GM19035 (cell line): ENCODE measurements at regions not wholly inside any gene's neighbourhood (a gene's known extent, or its start where the extent isn't known, plus 50 kb on each side); places are given as distances from the start of the nearest gene placed in this dataset.

Experiments
- ATAC-seq: cut with Tn5 transposase; IDR thresholded peaks from one replicate; pipeline ENCODE4 v1.9.1; 2021; ENCODE audit not compliant: unreplicated experiment

DNA sequence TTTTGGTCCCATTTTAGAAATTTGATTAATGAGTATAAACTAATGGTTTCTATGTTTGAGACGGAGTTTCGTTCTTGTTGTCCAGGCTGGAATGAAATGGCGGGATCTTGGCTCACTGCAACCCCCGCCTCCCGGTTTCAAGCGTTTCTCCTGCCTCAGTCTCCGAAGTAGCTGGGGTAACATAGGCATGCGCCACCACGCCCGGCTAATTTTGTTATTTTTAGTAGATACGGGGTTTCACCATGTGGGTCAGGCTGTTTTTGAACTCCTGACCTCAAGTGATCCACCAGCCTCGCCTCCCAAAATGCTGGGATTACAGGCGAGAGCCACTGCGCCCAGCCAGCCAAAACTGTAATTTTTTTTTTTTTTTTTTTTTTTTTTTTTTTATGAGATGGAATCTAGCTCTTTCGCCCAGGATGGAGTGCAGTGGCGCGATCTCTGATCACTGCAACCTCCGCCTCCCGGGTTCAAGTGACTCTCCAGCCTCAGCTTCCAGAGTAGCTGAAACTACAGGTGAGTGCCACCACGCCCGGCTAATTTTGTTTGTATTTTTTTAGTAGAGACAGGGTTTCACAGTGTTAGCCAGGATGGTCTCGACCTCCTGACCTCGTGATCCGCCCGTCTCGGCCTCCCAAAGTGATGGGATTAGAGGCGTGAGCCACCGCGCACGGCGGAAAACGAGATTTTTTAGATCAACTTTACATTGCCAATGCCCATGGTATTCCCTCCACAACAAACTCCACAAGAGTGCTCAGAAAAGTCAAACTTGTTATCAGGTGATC, 127.8 kb downstream of the HFE start:
- ATAC-seq, result no peak

DNA sequence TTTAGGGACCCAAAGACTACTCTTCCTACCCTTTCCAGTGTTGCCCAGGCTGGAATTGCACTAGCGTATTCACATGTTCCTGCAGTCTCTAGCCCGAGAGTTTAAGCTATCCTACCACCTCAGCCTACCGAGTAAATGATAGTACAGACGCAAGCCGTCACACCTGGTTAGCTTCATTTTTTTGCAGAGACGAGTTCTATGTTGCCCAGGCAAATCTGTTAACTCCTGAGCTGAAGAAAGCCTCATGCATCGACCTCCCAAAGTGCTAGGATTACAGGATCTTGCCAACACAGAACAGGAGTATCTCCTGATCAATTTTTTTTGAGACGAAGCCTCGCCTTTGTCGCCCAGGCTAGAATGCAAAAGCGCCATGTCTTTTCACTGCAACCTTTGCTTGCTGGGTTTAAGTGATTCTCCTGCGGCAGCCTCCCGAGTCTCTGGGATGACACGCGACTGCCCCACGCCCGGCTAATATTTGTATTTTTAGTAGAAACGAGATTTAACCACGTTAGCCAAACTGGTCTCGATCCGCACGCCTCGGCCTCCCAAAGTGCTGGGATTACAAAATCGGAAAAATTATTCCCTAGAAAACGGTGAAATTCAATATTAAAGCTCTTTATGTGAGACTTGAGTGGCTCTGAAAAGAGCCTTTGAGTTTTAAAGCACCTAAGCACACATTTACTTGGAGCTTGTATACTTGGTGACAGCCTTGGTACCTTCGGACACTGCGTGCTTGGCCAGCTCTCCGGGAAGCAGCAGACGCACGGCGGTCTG, 128.5 kb downstream of the HFE start:
- ATAC-seq, result peak; percentile 29

DNA sequence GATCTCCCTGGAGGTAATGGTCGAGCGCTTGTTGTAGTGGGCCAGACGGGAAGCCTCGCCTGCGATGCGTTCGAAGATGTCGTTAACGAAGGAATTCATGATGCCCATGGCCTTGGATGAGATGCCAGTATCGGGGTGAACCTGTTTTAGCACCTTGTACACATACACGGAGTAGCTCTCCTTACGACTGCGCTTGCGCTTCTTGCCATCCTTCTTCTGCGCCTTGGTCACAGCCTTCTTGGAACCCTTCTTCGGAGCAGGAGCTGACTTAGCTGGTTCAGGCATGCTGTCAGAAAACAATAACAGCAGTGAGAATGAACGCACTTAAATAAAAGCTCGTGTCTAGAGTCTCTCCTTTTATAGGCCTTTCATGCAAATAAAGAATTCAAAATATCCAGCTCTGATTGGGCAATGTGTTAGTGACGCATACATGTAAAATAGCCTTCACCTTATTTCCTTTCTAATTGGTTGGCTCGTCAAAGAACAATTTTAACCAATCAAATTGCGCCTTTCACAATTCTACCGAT, 129.2 kb downstream of the HFE start:
- ATAC-seq, result peak; percentile 74

DNA sequence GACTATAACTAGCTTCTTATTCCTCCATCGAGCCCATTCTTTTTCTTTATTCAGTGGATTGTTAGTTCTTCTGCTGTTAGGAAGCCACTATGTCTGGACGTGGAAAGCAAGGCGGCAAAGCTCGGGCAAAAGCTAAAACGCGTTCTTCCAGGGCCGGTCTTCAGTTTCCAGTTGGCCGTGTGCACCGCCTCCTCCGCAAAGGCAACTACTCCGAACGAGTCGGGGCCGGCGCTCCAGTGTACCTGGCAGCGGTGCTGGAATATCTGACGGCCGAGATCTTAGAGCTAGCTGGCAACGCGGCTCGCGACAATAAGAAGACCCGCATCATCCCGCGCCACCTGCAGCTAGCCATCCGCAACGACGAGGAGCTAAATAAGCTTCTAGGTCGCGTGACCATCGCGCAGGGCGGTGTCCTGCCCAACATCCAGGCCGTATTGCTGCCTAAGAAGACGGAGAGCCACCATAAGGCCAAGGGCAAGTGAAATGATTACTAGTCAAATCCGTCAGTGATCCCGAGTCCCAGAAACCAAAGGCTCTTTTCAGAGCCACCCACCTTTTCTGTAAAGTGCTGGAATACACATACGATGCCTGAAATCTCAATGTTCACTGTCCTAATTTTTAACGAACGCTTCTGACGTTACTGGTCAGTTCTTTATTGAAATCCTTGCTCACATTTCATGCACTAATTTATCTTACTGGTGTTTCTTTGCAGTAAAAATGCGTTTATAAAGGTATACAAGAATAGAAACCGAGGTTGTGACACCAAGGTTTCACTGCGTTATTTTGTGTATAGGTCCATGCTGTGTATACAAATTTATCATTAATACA, 129.9 kb downstream of the HFE start:
- no peak for ATAC-seq

DNA sequence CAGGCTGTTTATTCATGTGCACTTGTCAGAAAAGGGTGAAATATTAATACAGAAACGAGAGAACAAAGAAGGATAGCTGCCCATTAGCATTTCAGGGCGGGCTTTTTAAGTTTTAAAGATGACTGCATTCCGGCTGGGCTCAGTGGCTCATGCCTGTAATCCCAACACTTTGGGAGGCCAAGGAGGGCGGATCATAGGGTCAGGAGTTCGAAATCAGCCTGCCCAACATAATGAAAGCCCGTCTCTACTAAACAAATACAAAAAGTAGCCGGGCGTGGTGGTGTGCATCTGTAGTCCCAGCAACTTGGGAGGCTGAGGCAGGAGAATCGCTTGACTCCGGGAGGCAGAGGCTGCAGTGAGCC, 130.5 kb downstream of the HFE start:
- no peak for ATAC-seq

DNA sequence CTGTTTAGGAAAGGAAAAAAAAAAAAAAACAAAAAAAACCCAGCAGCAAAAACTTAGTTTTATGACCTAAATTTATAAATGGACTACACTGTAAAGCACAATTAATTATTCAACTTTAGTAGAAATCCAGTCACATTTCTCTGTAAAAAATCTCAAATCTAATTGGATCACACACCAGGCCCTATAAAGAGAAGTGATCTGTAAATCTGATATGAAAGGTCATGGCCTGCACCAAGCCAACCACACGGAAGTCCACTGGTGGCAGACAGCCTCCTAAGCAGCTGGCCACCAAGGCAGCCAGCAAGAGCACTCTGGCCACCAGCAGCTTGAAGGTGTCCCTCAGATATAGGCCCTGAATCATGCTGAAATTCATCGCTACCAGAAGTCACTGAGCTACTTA, 131.6 kb downstream of the HFE start:
- no peak for ATAC-seq

DNA sequence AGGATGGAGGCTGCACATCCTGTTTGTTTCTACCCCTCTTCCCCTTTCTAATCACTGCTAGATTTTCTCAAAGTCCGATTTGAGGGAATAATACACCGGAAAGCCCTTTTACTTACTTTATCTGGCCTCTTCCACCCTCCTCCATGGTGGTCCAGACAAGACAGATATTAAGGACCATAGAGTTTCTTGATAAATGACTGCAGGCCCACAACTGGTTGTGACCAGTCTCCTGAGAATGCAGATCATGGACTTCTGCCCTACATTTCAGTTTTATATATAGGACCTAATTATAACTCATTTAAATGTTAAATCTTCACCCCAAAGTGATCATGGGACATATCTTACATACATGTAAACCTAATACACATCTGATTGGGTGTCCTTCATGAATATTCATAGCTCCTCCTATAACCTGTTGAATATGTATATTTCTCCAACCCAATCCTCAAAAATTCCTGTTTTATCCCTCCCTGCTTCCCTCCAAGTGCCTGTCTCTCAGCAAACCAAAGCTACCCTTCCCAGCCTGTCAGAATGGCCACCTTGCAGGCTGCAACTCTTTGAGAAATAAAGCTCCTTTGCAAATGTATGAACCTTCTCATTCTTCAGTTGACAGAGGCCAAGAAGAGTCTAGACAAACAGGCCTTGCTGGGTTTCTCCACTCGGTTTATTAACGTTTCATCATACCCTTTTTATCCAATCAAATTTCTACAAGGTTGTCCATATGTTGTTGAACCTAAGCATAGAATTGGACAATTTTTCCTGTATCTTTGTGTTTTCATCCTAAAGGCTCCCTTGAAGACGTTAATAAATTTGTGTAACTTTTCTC, 133.1 kb downstream of the HFE start:
- ATAC-seq, result no peak

DNA sequence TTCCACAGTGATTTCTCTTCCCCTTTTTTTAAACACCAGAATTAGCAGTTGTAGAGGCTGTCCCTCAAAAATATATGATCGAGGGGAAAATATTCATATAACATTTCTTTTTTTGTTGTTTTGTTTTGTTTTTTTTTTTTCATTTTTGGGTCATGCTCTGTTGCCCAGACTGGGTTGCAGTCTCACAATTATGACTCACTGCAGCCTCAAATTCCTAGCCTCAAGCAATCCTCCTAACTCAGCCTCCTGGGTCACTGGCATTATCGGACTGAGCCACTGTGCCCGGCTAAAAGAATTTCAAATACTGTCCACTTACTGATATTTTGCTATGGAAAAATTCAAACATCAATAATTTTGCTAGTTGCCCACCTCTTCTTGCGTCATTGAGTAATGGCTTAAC, 134.0 kb downstream of the HFE start:
- ATAC-seq, result no peak

DNA sequence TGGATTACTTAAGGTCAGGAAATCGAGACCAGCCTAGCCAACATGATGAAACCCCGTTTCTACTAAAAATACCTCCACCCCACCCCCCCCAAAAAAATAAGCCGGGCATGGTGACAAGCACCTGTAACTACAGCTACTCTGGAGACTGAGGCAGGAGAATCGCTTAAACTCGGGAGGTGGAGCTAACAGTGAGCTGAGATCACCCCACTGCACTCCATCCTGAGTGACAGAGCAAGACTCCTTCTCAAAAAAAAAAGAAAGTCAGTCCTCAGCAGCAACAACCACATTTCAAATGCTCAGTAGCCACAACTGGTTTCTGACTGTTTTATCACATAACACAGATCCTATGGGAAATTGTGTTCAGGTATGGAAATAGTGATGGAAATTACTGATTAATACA, 135.3 kb downstream of the HFE start:
- ATAC-seq, result no peak

DNA sequence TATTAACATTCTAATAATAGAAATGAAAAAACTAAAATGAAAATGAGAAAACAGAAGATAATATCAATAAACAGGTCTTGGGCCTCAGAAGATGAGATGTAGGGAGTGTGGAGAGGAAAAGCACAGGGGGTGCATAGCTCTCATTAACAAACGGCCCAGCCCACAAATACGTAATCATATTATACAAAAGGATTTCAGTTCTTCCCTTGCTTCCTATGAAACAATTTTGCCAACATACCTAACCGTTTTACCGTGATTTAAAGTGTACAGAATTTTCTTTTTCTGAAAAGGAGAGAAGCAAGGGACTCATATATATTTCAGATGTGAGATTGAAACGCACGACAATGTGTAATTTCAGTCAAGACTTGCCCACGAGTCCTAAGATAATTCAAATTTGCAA, 136.0 kb downstream of the HFE start:
- ATAC-seq, result peak; percentile 13

DNA sequence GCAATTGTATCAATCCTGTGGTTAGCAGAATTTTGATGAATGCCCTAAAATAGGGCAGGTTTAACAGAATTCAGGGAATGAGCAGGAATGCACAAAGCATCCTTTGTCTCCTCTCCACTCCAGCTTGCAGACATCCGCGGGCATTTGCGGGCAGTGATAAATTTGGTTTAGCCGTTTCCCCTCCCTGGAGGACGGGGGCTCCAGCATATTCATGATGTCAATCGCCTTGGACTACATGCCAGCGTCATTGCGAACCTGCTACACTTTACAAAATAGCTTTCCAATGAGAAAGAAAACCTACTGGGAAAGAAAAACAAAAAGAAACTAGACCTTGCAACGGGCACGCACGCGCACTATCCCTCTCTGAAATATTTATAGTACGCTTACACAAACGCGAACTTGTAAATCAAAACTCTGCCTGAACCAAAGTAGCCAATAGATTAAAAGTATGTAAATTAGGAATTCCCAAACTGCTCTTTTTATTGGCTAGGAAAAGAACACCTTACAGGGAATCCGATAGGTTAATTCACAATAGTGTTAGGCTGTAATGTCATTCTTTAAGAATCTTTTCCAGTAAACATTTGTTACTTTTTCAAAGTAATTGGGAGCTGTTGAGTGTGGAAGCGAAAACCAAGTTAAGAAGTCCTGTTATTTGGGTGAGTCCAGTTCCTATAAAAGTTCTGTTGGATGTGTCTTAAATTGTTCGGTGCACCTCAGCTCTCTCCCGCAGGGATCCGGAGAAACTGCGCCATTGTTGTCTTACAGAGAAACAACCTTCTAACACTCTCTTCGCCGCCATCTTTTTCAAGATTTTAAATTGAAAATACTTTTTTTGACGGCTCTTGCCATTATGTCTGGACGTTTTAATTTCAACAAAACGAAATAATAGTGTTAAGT, 136.7 kb downstream of the HFE start:
- ATAC-seq, result peak; percentile 74

DNA sequence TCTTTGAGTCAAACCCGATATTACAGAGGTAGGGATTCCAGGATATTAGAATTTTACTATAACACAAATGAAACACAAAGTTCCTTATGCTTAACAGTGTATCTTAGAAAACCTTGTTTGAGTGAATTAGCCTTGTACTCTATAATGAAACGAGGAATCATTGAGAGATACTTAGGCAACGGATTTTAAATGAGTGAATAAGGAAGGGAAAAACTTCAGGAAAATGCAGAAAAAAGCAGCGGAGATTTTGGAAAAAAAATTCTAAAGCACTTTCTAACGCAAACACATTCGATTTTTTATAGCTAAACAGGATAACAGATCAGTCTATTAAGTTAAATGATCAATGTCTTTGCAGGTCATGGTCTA, 137.3 kb downstream of the HFE start:
- ATAC-seq, result no peak

DNA sequence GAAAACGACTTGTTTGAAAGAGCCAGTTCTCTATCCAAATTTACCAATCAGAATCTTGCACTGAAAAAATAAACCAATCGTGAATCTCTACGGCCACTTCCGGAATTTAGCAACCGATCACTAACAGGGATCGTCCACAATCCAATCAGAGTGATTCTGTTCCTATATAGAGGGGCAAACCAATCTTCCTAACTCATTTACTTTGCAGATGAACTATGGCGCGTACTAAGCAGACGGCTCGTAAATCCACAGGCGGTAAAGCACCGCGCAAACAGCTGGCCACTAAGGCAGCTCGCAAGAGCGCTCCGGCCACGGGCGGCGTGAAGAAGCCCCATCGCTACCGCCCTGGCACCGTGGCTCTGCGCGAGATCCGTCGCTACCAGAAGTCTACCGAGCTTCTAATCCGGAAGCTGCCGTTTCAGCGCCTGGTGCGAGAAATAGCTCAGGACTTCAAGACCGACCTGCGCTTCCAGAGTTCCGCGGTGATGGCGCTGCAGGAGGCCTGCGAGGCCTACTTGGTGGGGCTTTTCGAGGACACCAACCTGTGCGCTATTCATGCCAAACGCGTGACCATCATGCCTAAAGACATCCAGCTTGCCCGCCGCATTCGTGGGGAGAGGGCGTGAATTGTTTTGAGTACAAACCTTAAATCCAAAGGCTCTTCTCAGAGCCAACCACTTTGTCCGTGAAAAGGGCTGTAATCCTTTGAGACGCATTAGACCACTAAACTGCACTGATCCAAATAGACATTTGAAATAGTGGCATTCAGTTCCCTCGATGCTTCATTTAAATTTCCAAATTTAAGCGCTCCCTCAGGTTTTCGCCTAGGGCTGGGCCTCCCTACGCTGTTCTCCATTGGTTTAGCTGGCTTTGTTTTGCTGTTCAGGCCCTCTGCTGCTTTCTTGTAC, 138.0 kb downstream of the HFE start:
- ATAC-seq, result no peak

DNA sequence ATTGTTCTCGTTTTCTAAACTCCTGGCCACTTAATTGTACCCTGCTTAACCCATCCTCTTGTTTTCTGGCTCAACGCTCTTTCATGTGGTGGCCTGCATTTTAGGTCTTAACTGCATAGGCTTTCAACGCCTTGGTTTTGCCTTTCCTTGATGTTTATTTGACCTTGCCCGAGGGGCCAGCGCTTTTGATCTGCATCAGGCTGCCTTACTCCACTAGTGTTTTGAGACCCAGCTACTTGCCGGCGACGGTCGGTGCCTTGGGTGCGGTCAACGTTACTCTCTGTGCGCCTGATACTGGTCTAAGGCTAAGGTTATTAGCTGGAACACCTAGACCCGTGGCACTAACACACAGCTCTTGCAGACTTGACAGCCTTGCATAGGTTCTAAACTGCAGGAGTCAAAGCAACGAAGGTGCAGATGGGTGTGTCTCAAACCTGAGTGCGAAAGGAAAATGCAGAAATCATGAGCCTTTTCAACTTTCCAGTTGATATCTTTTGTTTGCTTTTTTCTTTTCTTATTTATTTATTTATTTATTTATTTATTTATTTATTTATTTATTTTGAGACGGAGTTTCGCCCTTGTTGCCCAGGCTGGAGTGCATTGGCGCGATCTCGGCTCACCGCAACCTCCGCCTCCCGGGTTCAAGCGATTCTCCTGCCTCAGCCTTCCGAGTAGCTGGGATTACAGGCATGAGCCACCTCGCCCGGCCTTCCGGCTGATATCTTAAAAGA, 138.8 kb downstream of the HFE start:
- ATAC-seq, result no peak

DNA sequence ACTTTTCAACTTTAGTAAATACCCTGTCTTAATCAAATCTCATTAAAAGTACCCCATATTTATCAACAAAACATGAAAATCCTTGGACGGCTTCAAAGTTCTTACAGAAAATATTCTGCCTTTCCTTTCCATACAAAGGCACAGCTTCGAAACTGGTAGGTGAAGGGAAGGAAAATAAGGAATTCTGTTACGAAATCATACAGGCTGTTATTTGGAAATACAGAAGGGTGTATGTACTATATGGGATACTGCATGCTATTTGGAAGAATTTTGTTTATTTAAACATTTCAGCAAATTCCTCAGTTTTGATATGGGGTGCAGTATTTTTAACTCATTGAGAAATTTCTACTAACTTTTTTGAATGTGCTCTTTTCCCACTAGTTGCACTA, 138.4 kb upstream of the BTN3A2 start:
- ATAC-seq, result no peak

DNA sequence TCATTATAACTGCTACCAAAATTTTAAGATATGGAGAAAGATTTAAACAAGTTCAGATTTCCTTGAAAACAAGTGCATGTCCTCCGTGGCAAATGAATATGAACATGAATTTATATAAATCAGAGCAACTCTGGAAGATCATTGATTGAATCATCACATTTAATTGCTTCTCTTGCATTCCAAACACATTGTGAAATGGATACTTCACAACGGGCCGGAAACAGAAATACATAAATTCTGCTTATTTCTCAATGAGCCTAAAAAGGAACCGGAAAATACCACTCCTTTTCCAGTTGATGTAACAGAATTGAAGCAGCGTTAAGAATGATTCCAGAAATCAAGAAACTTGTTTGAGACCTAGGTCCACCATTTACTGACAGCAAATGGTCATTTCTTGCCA, 134.6 kb upstream of the BTN3A2 start:
- no peak for ATAC-seq

DNA sequence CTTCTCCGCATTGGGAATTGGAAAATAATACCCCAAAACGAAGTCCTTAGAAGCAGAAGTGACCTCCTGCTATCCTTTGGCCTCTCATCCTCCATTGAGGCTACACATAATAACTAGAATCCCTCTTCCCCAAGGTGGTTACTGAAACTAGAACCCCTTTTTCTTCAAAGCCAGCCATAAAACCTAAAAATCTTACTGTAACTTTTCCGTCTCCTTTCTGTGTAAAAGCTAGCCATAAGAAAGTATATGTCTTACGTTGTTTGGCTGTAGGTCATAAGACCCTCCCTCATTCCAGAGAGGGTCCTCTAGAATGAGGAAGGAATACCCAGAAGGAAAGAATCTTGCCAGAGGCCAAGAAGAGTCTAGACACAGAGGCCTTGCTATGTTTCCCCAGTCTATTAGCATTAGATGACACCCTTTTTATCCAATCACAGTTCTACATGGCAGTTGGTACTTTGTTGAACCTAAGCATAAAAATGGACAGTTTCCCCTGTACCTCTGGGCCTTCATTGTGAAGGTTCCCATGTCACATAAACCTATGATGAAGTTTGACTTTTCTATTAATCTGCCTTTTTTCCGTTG, 133.9 kb upstream of the BTN3A2 start:
- ATAC-seq, result no peak
